Subcutaneous abdominal adipose tissue (tissue), 5 donors: ENCODE measurements at regions not wholly inside any gene's neighbourhood (a gene's known extent, or its start where the extent isn't known, plus 50 kb on each side); places are given as distances from the start of the nearest gene placed in this dataset.

Experiments used
- H3K27ac ChIP-seq: one replicate; pipeline ENCODE4 v1.7.0; 2013; ENCODE audit warnings: low read depth, mild to moderate bottlenecking, inconsistent platforms, low read length, moderate library complexity
- H3K27me3 ChIP-seq, 5 donors: one replicate each; pipeline ENCODE4 v1.7.0; 2013; ENCODE audit warnings: low read length in 5 of 5, inconsistent platforms in 1 of 5; ENCODE audit not compliant: control insufficient read depth in 5 of 5, insufficient read depth in 4 of 5
- H3K36me3 ChIP-seq, 5 donors: one replicate each; pipeline ENCODE4 v1.7.0; 2013; ENCODE audit warnings: low read length in 5 of 5; ENCODE audit not compliant: control insufficient read depth in 5 of 5, insufficient read depth in 5 of 5
- H3K4me1 ChIP-seq, 5 donors: one replicate each; pipeline ENCODE4 v1.7.0; 2013; ENCODE audit warnings: low read length in 5 of 5, mild to moderate bottlenecking in 3 of 5, moderate library complexity in 1 of 5; ENCODE audit not compliant: control insufficient read depth in 5 of 5, insufficient read depth in 5 of 5
- H3K4me3 ChIP-seq, 5 donors: one replicate each; pipeline ENCODE4 v1.7.0; 2013; ENCODE audit warnings: low read length in 5 of 5, low read depth in 1 of 5
- H3K9ac ChIP-seq, 5 donors: one replicate each; pipeline ENCODE4 v1.7.0; 2013; ENCODE audit warnings: low read length in 5 of 5, mild to moderate bottlenecking in 4 of 5, moderate library complexity in 3 of 5
- H3K9me3 ChIP-seq, 5 donors: one replicate each; pipeline ENCODE4 v1.7.0; 2013; ENCODE audit warnings: low read length in 5 of 5; ENCODE audit not compliant: control insufficient read depth in 5 of 5
- donor health status: healthy.
- donor health status: healthy.
- donor health status: healthy.
- donor health status: healthy.
- donor health status: healthy.

- Histone ChIP-seq H3K9me3 (no peaks in the 10 kb centered on the region), H3K4me3 (no peak overlapping the region), H3K27ac (no peak overlapping the region), H3K9ac (no peak overlapping the region), H3K4me1 (no peaks in the 10 kb centered on the region), H3K27me3 (no peaks in the 10 kb centered on the region), H3K36me3 (no peaks in the 10 kb centered on the region)
Measured at GRCh38 chr14:48963231-48963790, 622.9 kb downstream of the RPS29 start.

- H3K4me1 ChIP-seq = no peaks in the 10 kb centered on the region
- no peaks in the 10 kb centered on the region for H3K36me3 ChIP-seq
- no peak overlapping the region for H3K9ac ChIP-seq
- H3K9me3 ChIP-seq = peaks cover 0 to 2% (median 0%) of the 10 kb centered on the region in 5 donors
- H3K4me3 ChIP-seq = no peak overlapping the region
- no peaks in the 10 kb centered on the region for H3K27me3 ChIP-seq
- H3K27ac ChIP-seq = no peak overlapping the region
Measured at GRCh38 chr14:48957486-48957885, 628.7 kb downstream of the RPS29 start.

- Histone ChIP-seq H3K9ac (no peak overlapping the region), H3K4me3 (no peak overlapping the region), H3K36me3 (no peaks in the 10 kb centered on the region), H3K27me3 (no peaks in the 10 kb centered on the region), H3K9me3 (peaks cover 0 to 2% (median 0%) of the 10 kb centered on the region in 5 donors), H3K4me1 (no peaks in the 10 kb centered on the region), H3K27ac (no peak overlapping the region)
Measured at GRCh38 chr14:48955857-48956256, 630.3 kb downstream of the RPS29 start.

- Histone ChIP-seq H3K4me1 (no peaks in the 10 kb centered on the region), H3K27ac (no peak overlapping the region), H3K27me3 (no peaks in the 10 kb centered on the region), H3K4me3 (no peak overlapping the region), H3K9ac (no peak overlapping the region), H3K9me3 (peaks cover 0 to 2% (median 0%) of the 10 kb centered on the region in 5 donors), H3K36me3 (no peaks in the 10 kb centered on the region)
Measured at GRCh38 chr14:48954446-48954845, 631.7 kb downstream of the RPS29 start.

GRCh38 chr14:48944809-48945208 lies 641.4 kb downstream of the RPS29 start:
- H3K9me3 ChIP-seq = no peaks in the 10 kb centered on the region
- H3K4me3 ChIP-seq = no peak overlapping the region
- no peaks in the 10 kb centered on the region for H3K36me3 ChIP-seq
- H3K4me1 ChIP-seq = no peaks in the 10 kb centered on the region
- no peak overlapping the region for H3K27ac ChIP-seq
- no peak overlapping the region for H3K9ac ChIP-seq
- no peaks in the 10 kb centered on the region for H3K27me3 ChIP-seq

GRCh38 chr14:48943913-48944312 lies 642.3 kb downstream of the RPS29 start:
- no peak overlapping the region for H3K4me3 ChIP-seq
- H3K27me3 ChIP-seq = no peaks in the 10 kb centered on the region
- H3K9me3 ChIP-seq = no peaks in the 10 kb centered on the region
- no peaks in the 10 kb centered on the region for H3K4me1 ChIP-seq
- H3K36me3 ChIP-seq = no peaks in the 10 kb centered on the region
- H3K27ac ChIP-seq = no peak overlapping the region
- no peak overlapping the region for H3K9ac ChIP-seq

GRCh38 chr14:48937541-48938195 lies 648.5 kb downstream of the RPS29 start:
- no peaks in the 10 kb centered on the region for H3K36me3 ChIP-seq
- no peaks in the 10 kb centered on the region for H3K27me3 ChIP-seq
- H3K9ac ChIP-seq = no peak overlapping the region
- peaks cover 0 to 4% (median 0%) of the 10 kb centered on the region in 5 donors for H3K4me1 ChIP-seq
- no peaks in the 10 kb centered on the region for H3K9me3 ChIP-seq
- H3K4me3 ChIP-seq = no peak overlapping the region
- H3K27ac ChIP-seq = no peak overlapping the region

GRCh38 chr14:48936849-48937248 lies 649.3 kb downstream of the RPS29 start:
- Histone ChIP-seq H3K4me1 (peaks cover 0 to 4% (median 0%) of the 10 kb centered on the region in 5 donors), H3K9me3 (no peaks in the 10 kb centered on the region), H3K27ac (no peak overlapping the region), H3K36me3 (no peaks in the 10 kb centered on the region), H3K4me3 (no peak overlapping the region), H3K9ac (no peak overlapping the region), H3K27me3 (no peaks in the 10 kb centered on the region)

GRCh38 chr14:48936362-48936761 lies 649.8 kb downstream of the RPS29 start:
- Histone ChIP-seq H3K9me3 (no peaks in the 10 kb centered on the region), H3K9ac (no peak overlapping the region), H3K27ac (no peak overlapping the region), H3K27me3 (no peaks in the 10 kb centered on the region), H3K4me3 (no peak overlapping the region), H3K4me1 (peaks cover 0 to 4% (median 0%) of the 10 kb centered on the region in 5 donors), H3K36me3 (no peaks in the 10 kb centered on the region)

GRCh38 chr14:48925184-48925583 lies 661.0 kb downstream of the RPS29 start:
- no peaks in the 10 kb centered on the region for H3K9me3 ChIP-seq
- H3K36me3 ChIP-seq = no peaks in the 10 kb centered on the region
- no peaks in the 10 kb centered on the region for H3K4me1 ChIP-seq
- no peak overlapping the region for H3K27ac ChIP-seq
- no peak overlapping the region for H3K9ac ChIP-seq
- no peak overlapping the region for H3K4me3 ChIP-seq
- no peaks in the 10 kb centered on the region for H3K27me3 ChIP-seq
